Activated CD4-positive, alpha-beta T cell treated with anti-CD3 and anti-CD28 coated beads for 4 hours (primary cell): ENCODE measurements at regions not wholly inside any gene's neighbourhood (a gene's known extent, or its start where the extent isn't known, plus 50 kb on each side); places are given as distances from the start of the nearest gene placed in this dataset.
"Not testable (repeated sequence)": the region's sequence is repeated elsewhere in the genome, so short reads cannot be mapped to it uniquely, and the experiment has no call there.

Experiments used
- DNase-seq, 2 donors: peaks; one replicate each; pipeline ENCODE4 v3.0.0-alpha.2; 2020

- no peak for DNase-seq
Measured at GRCh38 chr21:34219334-34220060, 144.3 kb upstream of the KCNE2 start.

- no peak for DNase-seq
Measured at GRCh38 chr21:34220556-34221195, 143.1 kb upstream of the KCNE2 start.

GRCh38 chr21:34221331-34222030, 142.3 kb upstream of the KCNE2 start:
- DNase-seq = no peak

- no peak for DNase-seq
Measured at GRCh38 chr21:34222031-34222335, 141.8 kb upstream of the KCNE2 start.

- DNase-seq = no peak
Measured at GRCh38 chr21:34223376-34223775, 140.4 kb upstream of the KCNE2 start.

- DNase-seq = no peak
Measured at GRCh38 chr21:34227386-34227852, 136.4 kb upstream of the KCNE2 start.

- DNase-seq = no peak
Measured at GRCh38 chr21:34228792-34229191, 135.0 kb upstream of the KCNE2 start.

GRCh38 chr21:34229353-34229752, 134.5 kb upstream of the KCNE2 start:
- no peak for DNase-seq

GRCh38 chr21:34233741-34234140, 130.1 kb upstream of the KCNE2 start:
- not testable (repeated sequence) for DNase-seq

GRCh38 chr21:34235514-34235913, 128.3 kb upstream of the KCNE2 start:
- no peak for DNase-seq

GRCh38 chr21:34242973-34243372, 120.8 kb upstream of the KCNE2 start:
- DNase-seq = no peak

- peak; percentile 4 to 14 for DNase-seq
Measured at GRCh38 chr21:34243562-34243961, 120.2 kb upstream of the KCNE2 start.

GRCh38 chr21:34252751-34253150, 111.1 kb upstream of the KCNE2 start:
- DNase-seq = no peak

- DNase-seq = no peak
Measured at GRCh38 chr21:34255073-34255472, 108.7 kb upstream of the KCNE2 start.

GRCh38 chr21:34260277-34261008, 103.4 kb upstream of the KCNE2 start:
- DNase-seq = no peak

GRCh38 chr21:34261841-34262468, 101.9 kb upstream of the KCNE2 start:
- no peak for DNase-seq

GRCh38 chr21:34262469-34262845, 101.3 kb upstream of the KCNE2 start:
- DNase-seq = no peak

GRCh38 chr21:34263629-34264028, 100.2 kb upstream of the KCNE2 start:
- DNase-seq = no peak

GRCh38 chr21:34266351-34266750, 97.5 kb upstream of the KCNE2 start:
- no peak for DNase-seq

- DNase-seq = no peak
Measured at GRCh38 chr21:34268493-34268892, 95.3 kb upstream of the KCNE2 start.

GRCh38 chr21:34270411-34270810, 93.4 kb upstream of the KCNE2 start:
- no peak for DNase-seq

- no peak for DNase-seq
Measured at GRCh38 chr21:34271189-34271851, 92.5 kb upstream of the KCNE2 start.
